Fibroblast of pulmonary artery (primary cell): ENCODE measurements at regions not wholly inside any gene's neighbourhood (a gene's known extent, or its start where the extent isn't known, plus 50 kb on each side); places are given as distances from the start of the nearest gene placed in this dataset.

Source experiments
- DNase-seq: peaks from one replicate; pipeline ENCODE4 v3.0.0-alpha.2; 2010; ENCODE audit warnings: low read depth
- H3K4me3 ChIP-seq: replicated peaks from 2 replicates; pipeline ENCODE4 v1.5.1; 2011; ENCODE audit warnings: low read depth, mild to moderate bottlenecking, control low read depth, low read length, moderate library complexity
- TF ChIP-seq, protein P1 (sequence below): IDR thresholded peaks from 2 replicates; pipeline ENCODE4 v1.5.1; 2011; ENCODE audit warnings: mild to moderate bottlenecking, control low read depth, low read length, inconsistent platforms; ENCODE audit errors: missing control alignments

DNA sequence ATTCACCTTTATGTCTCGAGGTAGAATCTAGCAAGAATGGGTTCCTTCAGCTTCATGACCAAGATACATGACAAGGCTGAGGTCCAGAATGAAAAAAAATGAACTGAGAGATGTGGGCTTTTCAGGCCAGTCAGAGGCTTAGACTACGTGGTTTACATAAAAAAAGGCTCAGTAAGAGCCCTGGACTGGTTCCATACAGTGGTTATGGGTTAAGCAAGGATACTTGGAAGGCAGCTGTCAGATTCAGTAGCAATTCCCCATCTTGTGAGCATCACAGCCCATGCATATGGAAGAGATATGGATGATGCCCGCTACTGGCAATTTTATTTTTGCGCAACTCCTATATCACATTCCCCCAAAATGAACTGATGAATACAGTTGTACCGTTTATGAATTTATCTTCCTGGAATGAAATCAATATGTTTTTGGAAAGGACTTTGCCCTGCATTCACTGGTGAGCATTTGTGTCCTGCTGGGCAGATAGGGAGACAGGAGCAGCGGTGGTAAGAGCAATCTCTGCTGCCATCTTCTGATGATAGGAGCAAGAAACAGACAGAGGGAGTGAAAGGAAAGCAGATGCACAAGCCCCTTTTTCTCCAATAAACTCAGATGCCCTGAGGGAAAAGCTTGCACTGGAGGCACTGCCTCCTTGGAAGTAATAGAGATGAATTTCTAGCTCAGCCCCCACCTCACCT is 280.4 kb downstream of the GALC start:
- no peak overlapping the region for H3K4me3 ChIP-seq
- TF ChIP-seq, protein P1, sequence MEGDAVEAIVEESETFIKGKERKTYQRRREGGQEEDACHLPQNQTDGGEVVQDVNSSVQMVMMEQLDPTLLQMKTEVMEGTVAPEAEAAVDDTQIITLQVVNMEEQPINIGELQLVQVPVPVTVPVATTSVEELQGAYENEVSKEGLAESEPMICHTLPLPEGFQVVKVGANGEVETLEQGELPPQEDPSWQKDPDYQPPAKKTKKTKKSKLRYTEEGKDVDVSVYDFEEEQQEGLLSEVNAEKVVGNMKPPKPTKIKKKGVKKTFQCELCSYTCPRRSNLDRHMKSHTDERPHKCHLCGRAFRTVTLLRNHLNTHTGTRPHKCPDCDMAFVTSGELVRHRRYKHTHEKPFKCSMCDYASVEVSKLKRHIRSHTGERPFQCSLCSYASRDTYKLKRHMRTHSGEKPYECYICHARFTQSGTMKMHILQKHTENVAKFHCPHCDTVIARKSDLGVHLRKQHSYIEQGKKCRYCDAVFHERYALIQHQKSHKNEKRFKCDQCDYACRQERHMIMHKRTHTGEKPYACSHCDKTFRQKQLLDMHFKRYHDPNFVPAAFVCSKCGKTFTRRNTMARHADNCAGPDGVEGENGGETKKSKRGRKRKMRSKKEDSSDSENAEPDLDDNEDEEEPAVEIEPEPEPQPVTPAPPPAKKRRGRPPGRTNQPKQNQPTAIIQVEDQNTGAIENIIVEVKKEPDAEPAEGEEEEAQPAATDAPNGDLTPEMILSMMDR: no peak
- no peak for DNase-seq

GRCh38 chr14:87705439-87705896 is 287.5 kb downstream of the GALC start:
- TF ChIP-seq, protein P1: no peak
- H3K4me3 ChIP-seq: no peak overlapping the region
- DNase-seq: no peak

GRCh38 chr14:87698481-87698880 is 294.5 kb downstream of the GALC start:
- TF ChIP-seq, protein P1: no peak
- no peak overlapping the region for H3K4me3 ChIP-seq
- DNase-seq: no peak

DNA sequence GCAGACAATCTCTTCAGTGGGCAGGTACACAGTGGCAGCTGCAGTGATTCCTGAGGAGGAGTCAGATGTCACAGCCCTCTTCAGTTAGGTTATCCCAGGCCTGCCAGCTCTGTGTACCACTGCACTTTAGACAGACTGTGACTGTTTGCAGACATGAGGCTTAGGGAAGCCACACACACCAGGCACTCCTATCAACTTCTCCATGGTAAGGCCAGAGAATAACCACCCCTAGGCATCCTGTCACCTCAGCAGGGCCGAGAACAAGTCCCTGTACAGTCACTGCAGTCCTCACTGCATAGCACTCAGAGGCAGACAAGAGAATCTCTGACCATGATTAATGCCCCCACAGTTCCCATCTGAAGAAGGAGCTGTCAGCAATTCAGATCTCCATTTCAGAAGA is 296.5 kb downstream of the GALC start:
- TF ChIP-seq, protein P1: no peak
- no peak for DNase-seq
- no peak overlapping the region for H3K4me3 ChIP-seq

DNA sequence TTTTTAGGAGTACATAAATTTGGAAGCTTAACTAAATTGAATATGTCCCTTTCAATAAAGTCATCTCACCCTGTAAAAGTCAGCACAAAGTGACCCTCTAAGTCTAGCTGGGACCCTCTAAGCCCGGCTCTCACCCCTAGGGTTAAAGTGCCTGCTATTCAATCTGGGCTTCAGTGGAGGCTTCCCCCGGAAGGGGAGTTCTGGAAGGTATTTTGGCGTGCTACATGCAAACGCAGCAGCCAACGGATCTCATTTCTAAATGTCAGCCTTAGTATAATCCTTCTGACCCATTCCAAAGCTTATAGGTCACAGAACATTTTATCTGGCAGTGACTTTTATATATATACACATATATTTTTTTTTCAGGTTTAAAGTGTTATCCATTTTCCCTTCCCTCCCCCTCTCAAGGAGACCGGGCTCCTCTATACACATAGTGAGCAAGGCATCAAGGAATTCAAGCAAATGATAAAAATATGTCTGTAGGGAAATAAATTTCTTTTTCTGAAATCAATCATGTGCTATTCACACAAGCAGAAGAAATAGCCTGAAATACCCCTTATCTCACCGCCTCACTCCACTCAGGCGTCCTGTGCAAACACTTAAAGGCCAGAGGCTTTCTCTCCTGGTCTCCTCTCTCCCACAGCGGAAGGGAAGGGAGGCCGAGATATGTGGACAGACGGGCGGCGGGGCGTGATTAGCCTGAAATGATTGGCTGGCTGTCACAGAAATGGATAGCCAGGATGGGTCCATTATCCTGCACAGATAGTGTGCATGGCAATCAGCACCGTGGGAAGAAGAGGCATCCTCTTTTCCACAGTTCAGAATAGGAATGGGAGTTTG is 301.7 kb downstream of the GALC start:
- TF ChIP-seq, protein P1: no peak
- no peak for DNase-seq
- no peak overlapping the region for H3K4me3 ChIP-seq

- no peak overlapping the region for H3K4me3 ChIP-seq
- DNase-seq: no peak
- TF ChIP-seq, protein P1: no peak
Observed at GRCh38 chr14:87690076-87690613, 302.8 kb downstream of the GALC start.
